Neural cell (in vitro differentiated cells): ENCODE measurements at regions not wholly inside any gene's neighbourhood (a gene's known extent, or its start where the extent isn't known, plus 50 kb on each side); places are given as distances from the start of the nearest gene placed in this dataset.
"Not testable (repeated sequence)": the region's sequence is repeated elsewhere in the genome, so short reads cannot be mapped to it uniquely, and the experiment has no call there.

Experiments
- H2AFZ ChIP-seq: fragments of 200-600, 300-800 bp; sonication (generic), shearing (Covaris generic); 2 replicates; pipeline ENCODE4 v1.6.0; 2014; ENCODE audit warnings: low read depth, mild to moderate bottlenecking, antibody characterized with exemption, low read length, moderate library complexity
- H3F3A ChIP-seq: fragments of 200-600 bp; shearing (Covaris generic); 2 replicates; pipeline ENCODE4 v1.6.1; 2016; ENCODE audit warnings: mild to moderate bottlenecking, moderate library complexity, mixed read lengths, antibody characterized with exemption, low read length; ENCODE audit not compliant: insufficient read depth, poor library complexity, severe bottlenecking
- H3K27ac ChIP-seq: fragments of 200-600, 300-800 bp; sonication (generic), shearing (Covaris generic); 2 replicates; pipeline ENCODE4 v1.5.1; 2014; ENCODE audit warnings: mild to moderate bottlenecking, low read length, moderate library complexity
- H3K27me3 ChIP-seq: fragments of 300-800, 200-600 bp; sonication (generic), shearing (Covaris generic); 2 replicates; pipeline ENCODE4 v1.6.0; 2014; ENCODE audit warnings: mild to moderate bottlenecking, low read depth, low read length, moderate library complexity; ENCODE audit not compliant: insufficient read depth
- H3K36me3 ChIP-seq: fragments of 300-800, 200-600 bp; sonication (generic), shearing (Covaris generic); 2 replicates; pipeline ENCODE4 v1.5.1; 2014; ENCODE audit warnings: mild to moderate bottlenecking, antibody characterized with exemption, low read length, moderate library complexity; ENCODE audit not compliant: insufficient read depth
- H3K4me2 ChIP-seq: fragments of 300-800, 200-600 bp; sonication (generic), shearing (Covaris generic); 2 replicates; pipeline ENCODE4 v1.6.0; 2014; ENCODE audit warnings: mild to moderate bottlenecking, low read length
- H3K4me3 ChIP-seq: fragments of 300-800, 200-600 bp; sonication (generic), shearing (Covaris generic); 2 replicates; pipeline ENCODE4 v1.5.1; 2014; ENCODE audit warnings: mild to moderate bottlenecking, low read length, moderate library complexity
- H3K79me2 ChIP-seq: fragments of 200-600 bp; shearing (Covaris generic); replicated peaks from 2 replicates; pipeline ENCODE4 v1.6.0; 2014; ENCODE audit warnings: mild to moderate bottlenecking, low read length, moderate library complexity; ENCODE audit not compliant: insufficient read depth
- H3K9ac ChIP-seq: fragments of 300-800, 200-600 bp; sonication (generic), shearing (Covaris generic); 2 replicates; pipeline ENCODE4 v1.6.1; 2016; ENCODE audit warnings: mild to moderate bottlenecking, low read length, mixed read lengths
- H3K9me2 ChIP-seq: fragments of 200-600 bp; shearing (Covaris generic); 2 replicates; pipeline ENCODE4 v1.6.1; 2016; ENCODE audit warnings: mild to moderate bottlenecking, low read length, mixed read lengths; ENCODE audit not compliant: insufficient read depth
- H3K9me3 ChIP-seq: fragments of 200-600, 300-800 bp; sonication (generic), shearing (Covaris generic); 2 replicates; pipeline ENCODE4 v1.6.1; 2016; ENCODE audit warnings: mild to moderate bottlenecking, mixed run types, low read length, moderate library complexity, mixed read lengths
- H4K20me1 ChIP-seq: fragments of 200-600 bp; shearing (Covaris generic); 2 replicates; pipeline ENCODE4 v1.6.1; 2016; ENCODE audit warnings: mild to moderate bottlenecking, mixed run types; ENCODE audit not compliant: insufficient read depth
- MXI1 ChIP-seq: fragments of 450-650 bp; conservative IDR thresholded peaks from 2 replicates; pipeline ENCODE4 v1.6.1; 2014; ENCODE audit warnings: antibody characterized with exemption, mild to moderate bottlenecking; ENCODE audit not compliant: poor library complexity, severe bottlenecking
- REST ChIP-seq: IDR thresholded peaks from 2 replicates; pipeline ENCODE4 v1.6.1; 2012; ENCODE audit warnings: borderline replicate concordance

DNA sequence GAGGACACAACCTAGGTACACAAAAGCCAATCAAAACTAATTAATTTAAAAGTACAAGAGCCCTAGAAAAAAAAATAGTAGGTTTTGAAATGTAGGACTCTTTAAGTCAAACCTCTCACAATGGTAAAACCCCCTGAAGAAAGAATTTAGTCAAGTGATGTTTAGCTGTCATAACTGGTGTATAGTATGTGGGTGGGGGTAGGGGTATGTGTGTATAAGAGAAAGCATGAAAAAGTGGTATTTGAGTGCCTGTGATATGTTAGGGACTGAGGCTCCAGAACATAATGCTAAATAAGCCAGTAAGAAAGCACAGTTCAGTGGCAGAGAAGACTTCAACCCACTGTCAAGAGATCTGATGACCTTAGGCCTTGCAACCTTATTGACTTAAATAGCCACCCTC, 507.9 kb downstream of the TTLL7 start (continued):
- TF ChIP-seq REST (no peak), MXI1 (no peak)

DNA sequence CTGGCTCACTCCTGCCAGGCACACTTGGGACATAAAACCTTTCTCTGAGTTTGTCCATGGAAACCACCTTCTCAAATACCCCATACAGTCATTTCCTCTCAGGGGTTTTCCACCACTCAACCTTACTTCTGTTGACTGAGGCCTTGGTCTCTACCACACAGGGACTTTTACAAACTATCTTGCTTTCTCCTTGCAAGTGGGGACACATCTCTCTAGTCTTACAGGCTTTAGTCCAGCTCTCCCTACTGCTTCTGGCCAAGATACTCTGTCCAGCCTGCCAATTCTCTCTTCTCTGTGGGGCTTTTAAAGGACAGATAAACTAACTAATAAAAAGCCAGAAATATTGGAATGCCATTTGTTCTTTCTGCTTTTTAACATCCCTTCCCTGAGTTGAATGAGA, 510.8 kb downstream of the TTLL7 start:
- not testable (repeated sequence) for H3K79me2 ChIP-seq, H3K9me3 ChIP-seq, H3K27ac ChIP-seq, H3K4me2 ChIP-seq, H3K9me2 ChIP-seq, H3K9ac ChIP-seq, H4K20me1 ChIP-seq, H3K27me3 ChIP-seq, H3K36me3 ChIP-seq, H3K4me3 ChIP-seq, H3F3A ChIP-seq, H2AFZ ChIP-seq

DNA sequence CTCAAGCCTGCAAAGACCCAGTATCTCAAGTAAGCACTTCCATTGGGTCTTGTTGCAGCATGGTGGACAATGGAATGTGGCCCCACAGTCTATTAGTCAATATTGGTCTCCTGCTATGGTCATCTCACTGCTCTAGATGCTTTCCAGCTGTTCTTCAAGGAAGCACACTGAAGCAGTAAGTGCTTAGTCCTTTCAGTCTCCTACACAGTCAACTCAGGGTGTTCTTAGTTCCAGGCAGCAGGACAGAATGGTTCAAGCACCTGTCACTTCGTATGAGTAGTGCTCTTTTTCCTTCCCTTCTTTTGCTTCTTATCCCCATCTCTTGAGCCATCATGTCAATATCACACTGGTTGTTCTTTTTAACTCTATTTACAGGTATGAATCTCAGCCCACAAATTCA, 511.5 kb downstream of the TTLL7 start:
- not testable (repeated sequence) for H2AFZ ChIP-seq, H3K4me3 ChIP-seq, H3K27ac ChIP-seq, H3F3A ChIP-seq, H4K20me1 ChIP-seq, H3K9me3 ChIP-seq, H3K36me3 ChIP-seq, H3K9me2 ChIP-seq, H3K9ac ChIP-seq, H3K79me2 ChIP-seq, H3K27me3 ChIP-seq, H3K4me2 ChIP-seq

GRCh38 chr1:83485314-83486019, 513.5 kb downstream of the TTLL7 start:
- H3K27ac ChIP-seq, H4K20me1 ChIP-seq, H3K4me3 ChIP-seq, H3K27me3 ChIP-seq, H3K36me3 ChIP-seq, H3K79me2 ChIP-seq, H3K9me2 ChIP-seq, H2AFZ ChIP-seq, H3K9ac ChIP-seq, H3K9me3 ChIP-seq, H3K4me2 ChIP-seq, H3F3A ChIP-seq: not testable (repeated sequence)

DNA sequence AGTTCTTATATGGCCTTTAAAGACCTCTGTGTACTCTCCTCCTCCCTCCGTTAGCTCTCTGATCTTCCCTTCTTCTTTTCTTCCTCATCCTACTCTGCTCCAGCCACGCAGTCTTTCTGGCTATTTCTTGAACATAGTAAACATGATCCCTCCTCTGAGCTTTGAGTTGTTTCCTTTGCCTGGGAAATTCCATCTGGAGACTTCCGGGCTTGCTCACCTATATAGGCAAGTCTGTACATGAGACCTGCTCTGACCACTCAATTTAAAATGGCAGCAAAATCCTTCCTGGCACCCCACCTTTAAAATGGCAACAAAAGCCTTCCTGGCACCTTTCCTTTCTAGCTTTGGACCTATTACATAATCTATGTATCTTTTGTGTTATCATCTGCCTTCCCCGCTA, 517.6 kb downstream of the TTLL7 start:
- not testable (repeated sequence) for H4K20me1 ChIP-seq

GRCh38 chr1:83479591-83480239, 519.2 kb downstream of the TTLL7 start:
- H3K4me2 ChIP-seq, H3K4me3 ChIP-seq, H3K27me3 ChIP-seq, H3K36me3 ChIP-seq, H3K9me3 ChIP-seq, H2AFZ ChIP-seq, H4K20me1 ChIP-seq, H3K79me2 ChIP-seq, H3F3A ChIP-seq, H3K27ac ChIP-seq, H3K9ac ChIP-seq, H3K9me2 ChIP-seq: not testable (repeated sequence)

More for the DNA sequence above, 517.6 kb downstream of the TTLL7 start:
- H3K9me3 ChIP-seq, H3K36me3 ChIP-seq, H2AFZ ChIP-seq, H3K27me3 ChIP-seq, H3K27ac ChIP-seq, H3K9ac ChIP-seq, H3K4me3 ChIP-seq, H3F3A ChIP-seq, H3K79me2 ChIP-seq, H3K9me2 ChIP-seq, H3K4me2 ChIP-seq: not testable (repeated sequence)

GRCh38 chr1:83478127-83478526, 520.8 kb downstream of the TTLL7 start:
- H4K20me1 ChIP-seq, H3K27me3 ChIP-seq, H3K79me2 ChIP-seq, H3K9me2 ChIP-seq, H3K4me2 ChIP-seq, H3K9me3 ChIP-seq, H3F3A ChIP-seq, H3K36me3 ChIP-seq, H3K4me3 ChIP-seq, H2AFZ ChIP-seq, H3K27ac ChIP-seq, H3K9ac ChIP-seq: not testable (repeated sequence)
